ENCODE measurements at regions not wholly inside any gene's neighbourhood (a gene's known extent, or its start where the extent isn't known, plus 50 kb on each side); places are given as distances from the start of the nearest gene placed in this dataset.

- H3K27ac ChIP-seq: no peak overlapping the region
- TF ChIP-seq CTCF (IDR thresholded peaks at IDR 0.05) (no peak), ZFX (IDR thresholded peaks at IDR 0.05; ENCODE audit: borderline replicate concordance) (no peak)
These were observed 102.2 kb upstream of the PTCHD4 start for GRCh38 chr6:48213076-48213788.

- H3K27ac ChIP-seq: no peak overlapping the region
- TF ChIP-seq ZFX (IDR thresholded peaks at IDR 0.05; ENCODE audit: borderline replicate concordance) (no peak), CTCF (IDR thresholded peaks at IDR 0.05) (no peak)
These were observed 101.5 kb upstream of the PTCHD4 start for GRCh38 chr6:48212501-48212900.

- H3K27ac ChIP-seq: no peak overlapping the region
- TF ChIP-seq ZFX (IDR thresholded peaks at IDR 0.05; ENCODE audit: borderline replicate concordance) (no peak), CTCF (IDR thresholded peaks at IDR 0.05) (no peak)
These were observed 95.1 kb upstream of the PTCHD4 start for GRCh38 chr6:48206091-48206490.

- H3K27ac ChIP-seq: no peak overlapping the region
- TF ChIP-seq CTCF (IDR thresholded peaks at IDR 0.05): no peak
- TF ChIP-seq ZFX (IDR thresholded peaks at IDR 0.05; ENCODE audit: borderline replicate concordance): no peak
These were observed 89.9 kb upstream of the PTCHD4 start for GRCh38 chr6:48200869-48201390.

- TF ChIP-seq ZFX (IDR thresholded peaks at IDR 0.05; ENCODE audit: borderline replicate concordance): no peak
- TF ChIP-seq CTCF (IDR thresholded peaks at IDR 0.05): no peak
- H3K27ac ChIP-seq: no peak overlapping the region
These were observed 88.5 kb upstream of the PTCHD4 start for GRCh38 chr6:48199499-48199898.

- TF ChIP-seq CTCF (IDR thresholded peaks at IDR 0.05): no peak
- no peak for TF ChIP-seq ZFX (IDR thresholded peaks at IDR 0.05; ENCODE audit: borderline replicate concordance)
- no peak overlapping the region for H3K27ac ChIP-seq
These were observed 86.9 kb upstream of the PTCHD4 start for GRCh38 chr6:48197941-48198340.

- no peak overlapping the region for H3K27ac ChIP-seq
- TF ChIP-seq CTCF (IDR thresholded peaks at IDR 0.05): no peak
- TF ChIP-seq ZFX (IDR thresholded peaks at IDR 0.05; ENCODE audit: borderline replicate concordance): no peak
These were observed 83.7 kb upstream of the PTCHD4 start for GRCh38 chr6:48194596-48195295.
